A673 (cell line): ENCODE measurements at regions not wholly inside any gene's neighbourhood (a gene's known extent, or its start where the extent isn't known, plus 50 kb on each side); places are given as distances from the start of the nearest gene placed in this dataset.

ENCODE experiments used
- EZH2 ChIP-seq: fragments of 200-600 bp; sonication (generic); IDR thresholded peaks from 2 replicates; pipeline ENCODE4 v1.6.1; 2017; ENCODE audit warnings: borderline replicate concordance, low read depth, mild to moderate bottlenecking, mixed read lengths, antibody characterized with exemption, low read length; ENCODE audit not compliant: poor library complexity, severe bottlenecking
- TF ChIP-seq, protein P1 (sequence below): fragments of 300-800, 200-600 bp; sonication (generic); conservative IDR thresholded peaks from 2 replicates; pipeline ENCODE4 v1.5.1; 2017; ENCODE audit warnings: low read depth, mild to moderate bottlenecking, antibody characterized with exemption, low read length, moderate library complexity, mixed read lengths

DNA sequence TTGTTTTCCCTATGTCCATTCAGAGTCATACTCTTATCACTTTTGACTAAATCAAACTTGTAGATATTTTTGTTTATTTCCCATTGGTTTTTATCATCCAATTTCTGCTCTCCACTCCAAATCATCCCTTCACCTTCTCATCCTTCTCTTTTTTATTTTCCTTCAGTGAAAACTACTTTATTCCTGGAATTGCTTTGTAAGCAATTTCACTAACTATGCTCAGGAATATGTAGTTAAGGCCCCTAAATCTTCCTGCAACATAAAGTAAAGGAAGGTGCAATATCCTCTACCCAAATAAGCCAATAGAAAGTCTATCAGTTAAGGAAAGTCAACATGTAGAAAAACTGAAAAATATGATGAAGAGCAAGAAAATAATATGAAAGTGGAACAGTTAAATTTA is 308.4 kb downstream of the SEC23A start:
- TF ChIP-seq, protein P1, sequence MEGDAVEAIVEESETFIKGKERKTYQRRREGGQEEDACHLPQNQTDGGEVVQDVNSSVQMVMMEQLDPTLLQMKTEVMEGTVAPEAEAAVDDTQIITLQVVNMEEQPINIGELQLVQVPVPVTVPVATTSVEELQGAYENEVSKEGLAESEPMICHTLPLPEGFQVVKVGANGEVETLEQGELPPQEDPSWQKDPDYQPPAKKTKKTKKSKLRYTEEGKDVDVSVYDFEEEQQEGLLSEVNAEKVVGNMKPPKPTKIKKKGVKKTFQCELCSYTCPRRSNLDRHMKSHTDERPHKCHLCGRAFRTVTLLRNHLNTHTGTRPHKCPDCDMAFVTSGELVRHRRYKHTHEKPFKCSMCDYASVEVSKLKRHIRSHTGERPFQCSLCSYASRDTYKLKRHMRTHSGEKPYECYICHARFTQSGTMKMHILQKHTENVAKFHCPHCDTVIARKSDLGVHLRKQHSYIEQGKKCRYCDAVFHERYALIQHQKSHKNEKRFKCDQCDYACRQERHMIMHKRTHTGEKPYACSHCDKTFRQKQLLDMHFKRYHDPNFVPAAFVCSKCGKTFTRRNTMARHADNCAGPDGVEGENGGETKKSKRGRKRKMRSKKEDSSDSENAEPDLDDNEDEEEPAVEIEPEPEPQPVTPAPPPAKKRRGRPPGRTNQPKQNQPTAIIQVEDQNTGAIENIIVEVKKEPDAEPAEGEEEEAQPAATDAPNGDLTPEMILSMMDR: no peak
- no peak for TF ChIP-seq EZH2
